Stimulated activated CD8-positive, alpha-beta memory T cell treated with anti-CD3 and anti-CD28 coated beads, Interleukin-12 subunit alpha, Interleukin-12 subunit beta, amount 100 ng/mL, for 1 hour (primary cell): ENCODE measurements at regions not wholly inside any gene's neighbourhood (a gene's known extent, or its start where the extent isn't known, plus 50 kb on each side); places are given as distances from the start of the nearest gene placed in this dataset.
"Not testable (repeated sequence)": the region's sequence is repeated elsewhere in the genome, so short reads cannot be mapped to it uniquely, and the experiment has no call there.

Source experiments
- DNase-seq: peaks from one replicate; pipeline ENCODE4 v3.0.0-alpha.2; 2020; ENCODE audit warnings: low read depth

GRCh38 chr3:110478377-110479054, 593.1 kb upstream of the NECTIN3 start:
- no peak for DNase-seq

- no peak for DNase-seq
These were observed 591.9 kb upstream of the NECTIN3 start for GRCh38 chr3:110479731-110480130.

DNA sequence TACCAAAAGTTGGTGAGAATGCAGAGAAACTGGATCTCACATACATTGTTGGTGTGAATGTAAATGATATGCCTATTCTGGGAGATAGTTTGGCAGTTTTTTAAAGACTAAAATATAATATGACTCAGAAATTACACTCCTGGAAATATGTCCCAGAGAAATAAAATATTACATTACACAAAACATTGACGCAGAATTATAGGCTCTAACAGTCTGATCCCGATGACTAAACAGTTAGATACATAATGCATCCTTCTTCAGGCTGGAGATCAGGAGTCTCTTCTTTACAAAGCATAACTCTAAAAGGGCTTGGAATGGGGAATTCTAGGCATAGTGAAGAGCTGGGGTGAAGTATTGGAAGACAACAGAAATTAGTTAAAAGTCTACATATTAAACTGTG, 586.2 kb upstream of the NECTIN3 start:
- DNase-seq: no peak

DNA sequence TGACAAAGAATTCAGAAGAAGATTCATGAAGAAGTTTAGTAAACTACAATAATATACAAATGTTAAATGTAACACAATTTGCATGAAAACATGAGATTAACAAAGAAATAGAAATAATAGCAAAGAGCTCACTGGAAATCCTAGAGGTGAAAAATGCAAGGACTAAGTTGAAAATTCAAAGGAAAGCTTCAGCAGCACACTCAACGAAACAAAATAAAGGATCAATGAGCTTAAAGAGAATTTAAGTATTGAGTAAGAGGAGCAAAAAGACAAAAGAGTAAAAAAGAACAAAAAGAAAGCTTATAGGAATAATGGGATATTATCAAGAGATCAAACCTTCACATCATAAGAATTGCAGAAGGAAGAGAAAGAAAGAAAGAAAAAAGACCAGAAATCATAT, 583.8 kb upstream of the NECTIN3 start:
- no peak for DNase-seq

- no peak for DNase-seq
These were observed 580.2 kb upstream of the NECTIN3 start for GRCh38 chr3:110491413-110491812.

- DNase-seq: no peak
These were observed 578.7 kb upstream of the NECTIN3 start for GRCh38 chr3:110492876-110493275.

GRCh38 chr3:110493438-110494092, 578.1 kb upstream of the NECTIN3 start:
- no peak for DNase-seq

DNA sequence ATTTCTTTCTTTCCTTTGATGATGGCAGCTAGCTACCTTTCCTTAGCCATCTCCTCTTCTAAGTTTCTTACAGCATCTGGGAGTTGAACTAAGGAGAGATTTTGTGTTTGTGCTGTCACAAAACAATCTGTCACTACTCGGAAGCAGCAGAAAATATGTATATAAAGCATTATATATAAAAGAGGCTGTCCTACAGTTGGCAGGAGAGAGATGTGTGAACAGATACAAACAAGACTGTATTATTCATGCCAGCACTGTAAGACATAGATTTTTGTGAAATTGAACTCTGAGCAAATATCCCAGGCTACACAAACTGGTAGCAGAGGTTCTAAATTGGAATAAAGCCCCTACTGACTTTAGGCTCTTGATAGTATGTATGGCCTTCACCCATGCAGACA, 577.5 kb upstream of the NECTIN3 start:
- DNase-seq: no peak

DNA sequence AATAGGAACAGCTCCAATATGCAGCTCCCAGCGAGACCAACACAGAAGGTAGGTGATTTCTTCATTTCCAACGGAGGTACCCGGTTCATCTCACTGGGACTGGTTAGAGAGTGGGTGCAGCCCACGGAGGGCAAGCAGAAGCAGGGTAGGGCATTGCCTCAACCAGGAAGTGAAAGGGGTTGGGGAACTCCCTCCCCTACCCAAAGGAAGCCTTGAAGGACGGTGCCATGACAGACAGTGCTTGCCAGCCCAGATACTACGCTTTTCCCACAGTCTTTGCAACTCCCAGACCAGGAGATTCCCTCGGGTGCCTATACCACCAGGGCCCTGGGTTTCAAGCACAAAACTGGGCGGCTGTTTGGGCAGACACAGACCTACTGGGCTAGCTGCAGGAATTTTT, 576.9 kb upstream of the NECTIN3 start:
- no peak for DNase-seq

DNA sequence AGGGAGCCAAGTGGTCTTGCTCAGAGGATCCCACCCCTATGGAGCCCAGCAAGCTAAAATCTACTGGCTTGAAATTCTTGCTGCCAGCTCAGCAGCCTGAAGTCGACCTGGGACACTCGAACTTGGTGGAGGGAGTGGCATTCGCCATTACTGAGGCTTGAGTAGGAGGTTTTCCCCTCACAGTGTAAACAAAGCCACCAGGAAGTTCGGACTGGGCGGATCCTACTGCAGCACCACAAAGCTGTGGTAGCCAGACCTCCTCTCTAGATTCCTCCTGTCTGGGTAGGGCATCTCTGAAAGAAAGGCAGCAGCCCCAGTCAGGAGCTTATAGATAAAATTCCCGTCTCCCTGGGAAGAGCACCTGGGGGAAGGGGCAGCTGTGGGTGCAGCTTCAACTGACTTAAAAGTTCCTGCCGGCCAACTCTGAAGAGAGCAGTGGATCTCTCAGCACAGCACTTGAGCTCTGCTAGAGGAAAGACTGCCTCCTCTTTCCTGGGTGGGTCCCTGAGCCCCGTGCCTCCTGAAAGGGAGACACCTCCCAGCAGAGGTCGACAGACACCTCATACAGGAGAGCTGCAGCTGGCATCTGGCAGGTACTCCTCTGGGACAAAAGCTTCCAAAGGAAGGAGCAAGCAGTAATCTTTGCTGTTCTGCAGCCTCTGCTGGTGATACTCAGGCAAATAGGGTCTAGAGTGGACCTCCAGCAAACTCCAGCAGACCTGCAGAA, 576.3 kb upstream of the NECTIN3 start:
- no peak for DNase-seq

GRCh38 chr3:110504401-110504800, 567.2 kb upstream of the NECTIN3 start:
- no peak for DNase-seq

- no peak for DNase-seq
These were observed 566.7 kb upstream of the NECTIN3 start for GRCh38 chr3:110504901-110505300.

DNA sequence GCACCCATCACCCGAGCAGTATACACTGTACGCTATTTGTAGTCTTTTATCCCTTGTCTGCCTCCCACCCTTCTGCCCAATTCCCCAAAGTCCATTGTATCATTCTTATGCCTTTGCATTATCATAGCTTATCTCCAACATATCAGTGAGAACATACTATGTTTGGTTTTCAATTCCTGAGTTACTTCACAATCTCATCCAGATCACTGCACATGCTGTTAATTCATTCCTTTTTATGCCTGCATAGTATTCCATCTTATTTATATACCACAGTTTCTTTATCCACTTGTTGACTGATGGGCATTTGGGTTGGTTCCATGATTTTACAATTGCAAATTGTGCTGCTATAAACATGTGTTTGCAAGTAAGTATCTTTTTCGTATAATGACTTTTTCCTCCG, 564.7 kb upstream of the NECTIN3 start:
- no peak for DNase-seq

DNA sequence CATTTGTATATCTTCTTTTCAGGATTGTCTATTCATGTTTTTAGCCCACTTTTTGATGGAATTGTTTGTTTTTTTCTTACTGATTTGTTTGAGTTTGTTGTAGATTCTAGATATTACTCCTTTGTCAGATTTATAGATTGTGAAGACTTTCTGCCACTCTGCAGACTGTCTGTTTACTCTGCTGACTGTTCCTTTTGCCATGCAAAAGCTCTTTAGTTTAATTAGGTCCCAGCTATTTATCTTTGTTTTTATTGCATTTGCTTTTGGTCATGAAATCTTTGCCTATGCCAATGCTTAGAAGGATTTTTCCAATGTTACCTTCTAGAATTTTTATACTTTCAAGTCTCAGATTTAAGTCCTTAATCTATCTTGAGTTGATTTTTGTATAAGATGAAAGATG, 564.0 kb upstream of the NECTIN3 start:
- DNase-seq: not testable (repeated sequence)

DNA sequence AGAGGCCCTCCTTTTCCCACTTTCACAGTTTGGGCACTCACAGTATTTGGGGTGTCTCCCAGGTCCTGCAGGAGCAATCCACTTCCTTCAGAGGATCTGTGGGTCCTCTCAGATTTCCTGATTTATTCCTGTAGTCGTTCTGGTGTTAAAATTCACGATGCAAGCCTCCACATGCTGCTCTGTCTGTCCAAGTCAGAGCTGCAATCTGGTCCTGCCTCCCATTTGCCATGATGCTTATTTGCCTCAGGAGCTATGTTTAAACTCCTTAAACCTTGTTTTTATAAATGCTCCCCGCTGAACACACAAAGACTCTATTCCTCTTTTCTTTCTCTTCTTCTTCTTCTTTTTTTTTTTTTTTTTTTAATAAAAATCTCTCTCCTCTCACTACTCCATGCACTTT, 558.7 kb upstream of the NECTIN3 start:
- no peak for DNase-seq

- DNase-seq: no peak
These were observed 553.6 kb upstream of the NECTIN3 start for GRCh38 chr3:110518031-110518430.

GRCh38 chr3:110519071-110519470, 552.5 kb upstream of the NECTIN3 start:
- no peak for DNase-seq

- DNase-seq: no peak
These were observed 550.6 kb upstream of the NECTIN3 start for GRCh38 chr3:110521019-110521418.

DNA sequence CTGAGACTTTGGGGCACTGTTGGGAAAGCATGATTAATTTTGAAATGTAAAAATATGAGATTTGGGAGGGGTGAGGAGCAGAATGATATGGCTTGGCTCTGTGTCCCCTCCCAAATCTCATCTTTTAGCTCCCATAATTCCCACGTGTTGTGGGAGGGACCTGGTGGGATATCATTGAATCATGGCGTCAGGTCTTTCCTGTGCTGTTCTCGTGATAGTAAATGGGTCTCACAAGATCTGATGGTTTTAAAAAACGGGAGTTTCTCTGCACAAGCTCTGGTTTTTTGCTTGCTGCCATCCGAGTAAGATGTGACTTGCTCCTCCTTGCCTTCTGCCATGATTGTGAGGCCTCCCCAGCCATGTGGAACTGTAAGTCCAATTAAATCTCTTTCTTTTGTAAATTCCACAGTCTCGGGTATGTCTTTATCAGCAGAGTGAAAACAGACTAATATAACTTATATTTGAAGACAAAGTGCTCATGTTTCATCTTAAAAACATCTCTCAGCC, 546.0 kb upstream of the NECTIN3 start:
- not testable (repeated sequence) for DNase-seq

- DNase-seq: no peak
These were observed 544.6 kb upstream of the NECTIN3 start for GRCh38 chr3:110526777-110527727.

DNA sequence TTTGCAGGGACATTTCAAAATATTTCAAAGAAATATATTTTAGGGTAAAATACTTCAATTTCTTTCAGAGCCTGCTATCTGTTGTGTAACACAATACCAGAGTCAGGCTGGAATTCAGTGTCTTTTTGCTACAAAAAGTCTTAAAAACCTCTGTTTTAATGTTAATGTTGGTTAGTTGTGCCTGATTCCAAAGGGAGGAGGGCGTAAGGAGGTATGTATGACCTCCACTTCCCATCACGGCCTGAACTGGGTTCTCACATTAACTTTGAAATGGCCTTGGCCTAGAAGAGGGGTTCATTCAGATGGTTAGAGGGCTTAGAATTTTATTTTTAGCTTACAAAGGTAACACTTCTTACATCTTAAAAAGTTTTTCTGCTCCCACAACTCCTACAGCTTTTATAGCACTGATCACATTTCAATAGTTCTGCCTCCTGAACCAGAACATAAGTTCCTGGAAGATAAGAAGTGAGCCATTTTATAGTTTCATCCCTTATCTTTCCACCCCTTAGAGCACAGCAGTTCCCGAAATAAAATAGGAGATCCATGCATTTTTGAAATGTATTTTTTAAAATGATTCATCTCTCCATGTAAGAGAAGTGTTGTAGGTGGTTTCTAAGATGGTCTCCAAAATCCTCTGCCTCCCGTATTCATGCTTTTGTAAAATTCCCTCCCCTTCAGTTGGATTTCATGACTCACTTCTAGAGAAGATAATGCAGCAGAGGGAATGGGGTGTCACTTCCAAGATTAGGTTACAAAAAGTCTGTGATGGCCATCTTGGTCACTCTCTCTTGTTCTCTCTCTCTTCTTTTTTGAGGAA, 543.1 kb upstream of the NECTIN3 start:
- DNase-seq: no peak
